ENCODE measurements at regions not wholly inside any gene's neighbourhood (a gene's known extent, or its start where the extent isn't known, plus 50 kb on each side); places are given as distances from the start of the nearest gene placed in this dataset.

DNA sequence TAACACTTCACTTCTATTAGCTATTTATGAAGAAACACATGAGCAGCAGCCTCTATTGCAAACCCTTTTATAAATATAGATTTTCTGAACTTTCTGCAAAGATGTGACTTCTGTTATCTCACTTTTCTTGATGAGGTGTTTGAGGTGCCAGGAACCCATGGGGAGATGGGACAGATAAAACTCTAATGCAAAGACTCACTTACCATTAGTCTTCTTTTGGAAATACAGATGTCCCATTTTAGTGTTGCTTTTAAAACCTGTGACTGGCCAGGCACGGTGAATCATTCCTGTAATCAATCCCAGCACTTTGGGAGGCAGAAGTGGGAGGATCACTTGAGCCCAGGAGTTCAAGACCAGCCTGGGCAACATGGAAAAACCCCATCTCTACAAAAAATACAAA is 171.3 kb upstream of the GAS1 start:
- TF ChIP-seq, protein P1, sequence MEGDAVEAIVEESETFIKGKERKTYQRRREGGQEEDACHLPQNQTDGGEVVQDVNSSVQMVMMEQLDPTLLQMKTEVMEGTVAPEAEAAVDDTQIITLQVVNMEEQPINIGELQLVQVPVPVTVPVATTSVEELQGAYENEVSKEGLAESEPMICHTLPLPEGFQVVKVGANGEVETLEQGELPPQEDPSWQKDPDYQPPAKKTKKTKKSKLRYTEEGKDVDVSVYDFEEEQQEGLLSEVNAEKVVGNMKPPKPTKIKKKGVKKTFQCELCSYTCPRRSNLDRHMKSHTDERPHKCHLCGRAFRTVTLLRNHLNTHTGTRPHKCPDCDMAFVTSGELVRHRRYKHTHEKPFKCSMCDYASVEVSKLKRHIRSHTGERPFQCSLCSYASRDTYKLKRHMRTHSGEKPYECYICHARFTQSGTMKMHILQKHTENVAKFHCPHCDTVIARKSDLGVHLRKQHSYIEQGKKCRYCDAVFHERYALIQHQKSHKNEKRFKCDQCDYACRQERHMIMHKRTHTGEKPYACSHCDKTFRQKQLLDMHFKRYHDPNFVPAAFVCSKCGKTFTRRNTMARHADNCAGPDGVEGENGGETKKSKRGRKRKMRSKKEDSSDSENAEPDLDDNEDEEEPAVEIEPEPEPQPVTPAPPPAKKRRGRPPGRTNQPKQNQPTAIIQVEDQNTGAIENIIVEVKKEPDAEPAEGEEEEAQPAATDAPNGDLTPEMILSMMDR (IDR thresholded peaks at IDR 0.05; ENCODE audit: low read depth, low read length) = no peak
- TF ChIP-seq EZH2phosphoT487 (IDR thresholded peaks at IDR 0.05; ENCODE audit: low read depth) = no peak
